Adrenal gland (tissue), 9 donors: ENCODE measurements at regions not wholly inside any gene's neighbourhood (a gene's known extent, or its start where the extent isn't known, plus 50 kb on each side); places are given as distances from the start of the nearest gene placed in this dataset.
"Not testable (repeated sequence)": the region's sequence is repeated elsewhere in the genome, so short reads cannot be mapped to it uniquely, and the experiment has no call there.

Experiments
- DNase-seq, 7 donors: peaks; one replicate each; pipeline ENCODE4 v3.0.0-alpha.2; 2019 to 2020
- H3K27ac ChIP-seq, 5 donors: fragments of 200-600 bp; sonication (generic) in 4 of 5; 1 replicate in 3 of 5; 2 replicates in 2 of 5; pipeline versions ENCODE4 v1.5.1 to v1.8.0; 2016 to 2020; ENCODE audit warnings: mild to moderate bottlenecking in 1 of 5
- H3K27me3 ChIP-seq: fragments of 200-600 bp; 2 replicates; pipeline ENCODE4 v1.8.0; 2021
- H3K36me3 ChIP-seq, 2 donors: fragments of 200-600 bp; replicated peaks in 1 of 2; 1 replicate in 1 of 2; 2 replicates in 1 of 2; pipeline versions ENCODE4 v1.5.1 to v1.8.0; 2018 to 2022
- H3K4me1 ChIP-seq, 2 donors: fragments of 200-600 bp; replicated peaks in 1 of 2; 1 replicate in 1 of 2; 2 replicates in 1 of 2; pipeline versions ENCODE4 v1.5.1 to v1.8.0; 2018 to 2021
- H3K4me3 ChIP-seq, 4 donors: fragments of 200-600 bp; sonication (generic) in 3 of 4; one replicate each; pipeline ENCODE4 v1.5.1; 2016 to 2018
- H3K9me3 ChIP-seq, 3 donors: fragments of 200-600 bp; sonication (generic) in 1 of 3; replicated peaks in 1 of 3; 1 replicate in 2 of 3; 2 replicates in 1 of 3; pipeline versions ENCODE4 v1.5.1 to v1.8.0; 2016 to 2021
- POLR2A ChIP-seq, 2 donors: fragments of 450-650 bp; IDR thresholded peaks; one replicate each; pipeline ENCODE4 v1.6.1; 2017; ENCODE audit warnings: antibody characterized with exemption in 2 of 2, mild to moderate bottlenecking in 2 of 2, moderate library complexity in 1 of 2
- WGBS, 4 donors: extraction: QIAGEN DNeasy Blood & Tissue Kit in 2 of 4; methylation state at CpG; one replicate each; pipeline versions ENCODE4 v1.1.5 to v1.1.7; 2013 to 2017; 5-methylcytosine and 5-hydroxymethylcytosine counted together
- intact Hi-C, 2 donors: fragments of 100-400 bp; cut with DNase I; formaldehyde crosslinking; loops; one replicate each; pipeline versions ENCODE4 v1.14.1 to v1.15.0; 2022 to 2023
- TF ChIP-seq, protein P1 (sequence below), 6 experiments: fragments of 450-650 bp in 4 of 6; fragments of 200-600 bp in 2 of 6; sonication (generic) in 1 of 6; IDR thresholded peaks; 1 replicate in 5 of 6; 2 replicates in 1 of 6; pipeline versions ENCODE4 v1.5.1 to v1.8.0; 2016 to 2021; ENCODE audit warnings: antibody characterized with exemption in 6 of 6, mild to moderate bottlenecking in 2 of 6, moderate library complexity in 1 of 6
- donor health status: healthy with polysubstance abuse.
- donor health status: Bipolar disorder and iron deficiency.
- donor health status: DM: yes; HTN: yes; CAD: no.
- donor health status: DM: no; HTN: no; CAD: no.
- donor health status: DM: no; HTN: no; CAD: no.

GRCh38 chr4:42761804-42762203, 104.9 kb upstream of the ATP8A1 start:
- 44 to 69% (median 56%) methylated on average over 2 of the region's 2 CpGs for WGBS, 4 donors
- Histone ChIP-seq H3K27me3 (no peaks in the 10 kb centered on the region), H3K4me1 (no peaks in the 10 kb centered on the region), H3K27ac (no peak overlapping the region), H3K4me3 (no peak overlapping the region), H3K9me3 (no peaks in the 10 kb centered on the region), H3K36me3 (no peaks in the 10 kb centered on the region)
- intact Hi-C loops, result no loop called here
- TF ChIP-seq POLR2A (IDR thresholded peaks at IDR 0.05), result no peak
- TF ChIP-seq, protein P1, sequence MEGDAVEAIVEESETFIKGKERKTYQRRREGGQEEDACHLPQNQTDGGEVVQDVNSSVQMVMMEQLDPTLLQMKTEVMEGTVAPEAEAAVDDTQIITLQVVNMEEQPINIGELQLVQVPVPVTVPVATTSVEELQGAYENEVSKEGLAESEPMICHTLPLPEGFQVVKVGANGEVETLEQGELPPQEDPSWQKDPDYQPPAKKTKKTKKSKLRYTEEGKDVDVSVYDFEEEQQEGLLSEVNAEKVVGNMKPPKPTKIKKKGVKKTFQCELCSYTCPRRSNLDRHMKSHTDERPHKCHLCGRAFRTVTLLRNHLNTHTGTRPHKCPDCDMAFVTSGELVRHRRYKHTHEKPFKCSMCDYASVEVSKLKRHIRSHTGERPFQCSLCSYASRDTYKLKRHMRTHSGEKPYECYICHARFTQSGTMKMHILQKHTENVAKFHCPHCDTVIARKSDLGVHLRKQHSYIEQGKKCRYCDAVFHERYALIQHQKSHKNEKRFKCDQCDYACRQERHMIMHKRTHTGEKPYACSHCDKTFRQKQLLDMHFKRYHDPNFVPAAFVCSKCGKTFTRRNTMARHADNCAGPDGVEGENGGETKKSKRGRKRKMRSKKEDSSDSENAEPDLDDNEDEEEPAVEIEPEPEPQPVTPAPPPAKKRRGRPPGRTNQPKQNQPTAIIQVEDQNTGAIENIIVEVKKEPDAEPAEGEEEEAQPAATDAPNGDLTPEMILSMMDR (IDR thresholded peaks at IDR 0.05), result no peak
- DNase-seq, result no peak

DNA sequence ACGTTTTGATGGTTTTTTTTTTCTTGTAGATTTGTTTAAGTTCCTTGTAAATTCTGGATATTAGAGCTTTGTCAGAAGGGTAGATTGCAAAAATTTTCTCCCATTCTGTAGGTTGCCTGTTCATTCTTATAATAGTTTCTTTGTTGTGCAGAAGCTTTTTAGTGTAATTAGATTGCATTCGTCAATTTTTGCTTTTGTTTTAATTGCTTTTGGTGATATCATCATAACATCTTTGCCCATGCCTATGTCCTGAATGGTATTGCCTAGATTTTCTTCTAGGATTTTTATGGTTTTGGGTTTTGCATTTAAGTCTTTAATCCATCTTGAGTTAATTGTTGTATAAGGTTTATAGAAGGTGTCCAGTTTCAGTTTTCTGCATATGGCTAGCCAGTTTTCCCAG, 98.1 kb upstream of the ATP8A1 start:
- DNase-seq, H3K4me1 ChIP-seq, H3K4me3 ChIP-seq, H3K9me3 ChIP-seq, H3K36me3 ChIP-seq, H3K27ac ChIP-seq, H3K27me3 ChIP-seq: not testable (repeated sequence)
- WGBS, 4 donors, result 45 to 66% (median 62%) methylated on average over 2 of the region's 2 CpGs
- intact Hi-C loops, result loop anchor here in 1 of 2 donors (5.0 kb wide), 1 partner anchor 183 kb away; no protein-coding TSS in a partner anchor

DNA sequence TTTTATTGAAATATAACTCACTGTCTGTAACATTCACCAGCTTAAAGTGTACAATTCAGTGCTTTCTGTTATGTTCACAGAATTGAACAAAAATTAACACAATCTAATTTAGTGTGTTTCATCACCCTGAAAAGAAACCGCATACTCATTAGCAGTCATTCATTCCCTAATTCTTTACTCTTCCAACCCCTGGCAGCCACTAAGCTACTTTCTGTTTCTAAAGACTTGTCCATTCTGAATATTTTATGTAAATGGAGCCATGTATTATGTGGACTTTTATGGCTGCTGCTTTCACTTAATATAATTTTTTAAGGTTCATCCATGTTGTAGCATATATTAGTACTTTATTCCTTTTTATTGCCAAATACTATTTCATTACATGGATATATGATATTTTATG, 94.7 kb upstream of the ATP8A1 start:
- WGBS, 4 donors, result 88 to 91% (median 90%) methylated on average over 1 of the region's 1 CpG
- Histone ChIP-seq H3K4me1 (no peaks in the 10 kb centered on the region), H3K4me3 (no peak overlapping the region), H3K27ac (no peak overlapping the region), H3K36me3 (no peaks in the 10 kb centered on the region), H3K9me3 (no peaks in the 10 kb centered on the region), H3K27me3 (no peaks in the 10 kb centered on the region)
- TF ChIP-seq, protein P1 (IDR thresholded peaks at IDR 0.05), result no peak
- no peak for TF ChIP-seq POLR2A (IDR thresholded peaks at IDR 0.05)
- no peak for DNase-seq
- intact Hi-C loops, result no loop called here

GRCh38 chr4:42750856-42751255, 94.0 kb upstream of the ATP8A1 start:
- H3K27me3 ChIP-seq, result no peaks in the 10 kb centered on the region
- no peaks in the 10 kb centered on the region for H3K9me3 ChIP-seq
- intact Hi-C loops, result no loop called here
- no peaks in the 10 kb centered on the region for H3K4me1 ChIP-seq
- DNase-seq, result no peak
- TF ChIP-seq, protein P1 (IDR thresholded peaks at IDR 0.05), result no peak
- TF ChIP-seq POLR2A (IDR thresholded peaks at IDR 0.05), result no peak
- 41 to 76% (median 48%) methylated on average over 2 of the region's 2 CpGs for WGBS, 4 donors
- H3K36me3 ChIP-seq, result no peaks in the 10 kb centered on the region
- H3K27ac ChIP-seq, result no peak overlapping the region
- no peak overlapping the region for H3K4me3 ChIP-seq

GRCh38 chr4:42750091-42750490, 93.2 kb upstream of the ATP8A1 start:
- H3K4me1 ChIP-seq, result no peaks in the 10 kb centered on the region
- no peak for TF ChIP-seq POLR2A (IDR thresholded peaks at IDR 0.05)
- TF ChIP-seq, protein P1 (IDR thresholded peaks at IDR 0.05), result peak; percentile 10 to 54 (median 38)
- peak in 3 of 7 donors; percentile 14 to 32 (median 26) for DNase-seq
- H3K36me3 ChIP-seq, result no peaks in the 10 kb centered on the region
- H3K4me3 ChIP-seq, result no peak overlapping the region
- intact Hi-C loops, result no loop called here
- 22 to 55% (median 37%) methylated on average over 1 of the region's 1 CpG for WGBS, 4 donors
- H3K27me3 ChIP-seq, result no peaks in the 10 kb centered on the region
- no peaks in the 10 kb centered on the region for H3K9me3 ChIP-seq
- no peak overlapping the region for H3K27ac ChIP-seq
